GM18498 (cell line): ENCODE measurements at regions not wholly inside any gene's neighbourhood (a gene's known extent, or its start where the extent isn't known, plus 50 kb on each side); places are given as distances from the start of the nearest gene placed in this dataset.

Experiments used
- ATAC-seq: cut with Tn5 transposase; IDR thresholded peaks from one replicate; pipeline ENCODE4 v1.9.1; 2021; ENCODE audit warnings: mild to moderate bottlenecking, moderate library complexity; ENCODE audit not compliant: unreplicated experiment

- ATAC-seq: no peak
These were observed 192.5 kb upstream of the GATB start for GRCh38 chr4:151953312-151953711.

GRCh38 chr4:151952711-151953254 is 192.0 kb upstream of the GATB start:
- no peak for ATAC-seq

- ATAC-seq: no peak
These were observed 191.3 kb upstream of the GATB start for GRCh38 chr4:151952137-151952536.

- ATAC-seq: no peak
These were observed 190.9 kb upstream of the GATB start for GRCh38 chr4:151951671-151952050.

GRCh38 chr4:151950993-151951670 is 190.3 kb upstream of the GATB start:
- no peak for ATAC-seq

- no peak for ATAC-seq
These were observed 187.7 kb upstream of the GATB start for GRCh38 chr4:151948351-151949016.

GRCh38 chr4:151946718-151947117 is 185.9 kb upstream of the GATB start:
- no peak for ATAC-seq

- ATAC-seq: no peak
These were observed 182.2 kb upstream of the GATB start for GRCh38 chr4:151942971-151943370.

- ATAC-seq: no peak
These were observed 180.3 kb upstream of the GATB start for GRCh38 chr4:151940926-151941617.

GRCh38 chr4:151940291-151940690 is 179.5 kb upstream of the GATB start:
- no peak for ATAC-seq

GRCh38 chr4:151939670-151940069 is 178.9 kb upstream of the GATB start:
- ATAC-seq: no peak

- no peak for ATAC-seq
These were observed 174.6 kb upstream of the GATB start for GRCh38 chr4:151935411-151935810.

GRCh38 chr4:151934766-151935165 is 174.0 kb upstream of the GATB start:
- ATAC-seq: no peak

- no peak for ATAC-seq
These were observed 172.5 kb upstream of the GATB start for GRCh38 chr4:151933122-151933827.

- ATAC-seq: no peak
These were observed 170.8 kb upstream of the GATB start for GRCh38 chr4:151931563-151931962.

- no peak for ATAC-seq
These were observed 169.6 kb upstream of the GATB start for GRCh38 chr4:151930372-151930771.

GRCh38 chr4:151928112-151928511 is 167.3 kb upstream of the GATB start:
- no peak for ATAC-seq

GRCh38 chr4:151922811-151923210 is 162.0 kb upstream of the GATB start:
- ATAC-seq: no peak

GRCh38 chr4:151922306-151922705 is 161.5 kb upstream of the GATB start:
- ATAC-seq: no peak

GRCh38 chr4:151921811-151922210 is 161.0 kb upstream of the GATB start:
- ATAC-seq: no peak

GRCh38 chr4:151921386-151921785 is 160.6 kb upstream of the GATB start:
- no peak for ATAC-seq
